ENCODE measurements at regions not wholly inside any gene's neighbourhood (a gene's known extent, or its start where the extent isn't known, plus 50 kb on each side); places are given as distances from the start of the nearest gene placed in this dataset.

GRCh38 chr11:22115470-22116029 lies 77.3 kb upstream of the ANO5 start:
- no peak for TF ChIP-seq FOXA1 (IDR thresholded peaks at IDR 0.05)
- no peak for TF ChIP-seq SP1 (IDR thresholded peaks at IDR 0.05)
- TF ChIP-seq FOXM1 (IDR thresholded peaks at IDR 0.05; ENCODE audit: borderline replicate concordance) = no peak
- TF ChIP-seq TARDBP (IDR thresholded peaks at IDR 0.05) = no peak
- no peak for TF ChIP-seq LEF1 (IDR thresholded peaks at IDR 0.05; ENCODE audit: borderline replicate concordance)
- TF ChIP-seq BHLHE40 (IDR thresholded peaks at IDR 0.05; ENCODE audit: borderline replicate concordance) = no peak
- no peak for TF ChIP-seq SUZ12 (IDR thresholded peaks at IDR 0.05)
- TF ChIP-seq PKNOX1 (IDR thresholded peaks at IDR 0.05) = no peak
- no peak for TF ChIP-seq ELF4 (IDR thresholded peaks at IDR 0.05)
- TF ChIP-seq HDGF (IDR thresholded peaks at IDR 0.05; ENCODE audit: borderline replicate concordance) = no peak

Data from HEK293T (cell line).